ENCODE measurements at regions not wholly inside any gene's neighbourhood (a gene's known extent, or its start where the extent isn't known, plus 50 kb on each side); places are given as distances from the start of the nearest gene placed in this dataset.

- H3K36me3 Mint-ChIP-seq = no peaks in the 10 kb centered on the region
- no peak overlapping the region for H3K4me3 Mint-ChIP-seq
- no peaks in the 10 kb centered on the region for H3K27me3 Mint-ChIP-seq
- H3K27ac Mint-ChIP-seq = no peak overlapping the region
- H3K9me3 Mint-ChIP-seq = peaks cover 2% of the 10 kb centered on the region
- no peak for DNase-seq
- H3K4me1 Mint-ChIP-seq = no peaks in the 10 kb centered on the region
These were observed 981.4 kb upstream of the WWC1 start for GRCh38 chr5:167309941-167310517.

DNA sequence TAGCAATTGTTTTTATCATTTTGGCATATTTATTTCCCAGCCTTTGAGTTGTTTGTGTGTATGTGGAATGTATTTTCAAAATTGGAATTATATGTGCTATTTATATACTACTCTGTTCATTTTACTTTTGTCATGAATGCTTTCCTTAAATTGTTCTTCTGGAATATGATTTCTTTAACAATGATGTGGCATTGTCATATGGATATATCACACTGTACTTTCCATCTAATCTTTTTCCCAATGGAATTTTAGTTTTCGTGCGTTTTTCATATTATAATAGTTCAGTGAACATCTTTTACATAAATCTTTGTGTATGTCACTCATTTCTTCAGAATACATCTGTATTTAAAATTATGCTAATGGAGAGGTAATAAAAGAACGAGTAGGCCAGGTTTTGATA, 980.1 kb upstream of the WWC1 start:
- no peaks in the 10 kb centered on the region for H3K27me3 Mint-ChIP-seq
- DNase-seq = no peak
- H3K9me3 Mint-ChIP-seq = peaks cover 2% of the 10 kb centered on the region
- no peaks in the 10 kb centered on the region for H3K4me1 Mint-ChIP-seq
- H3K27ac Mint-ChIP-seq = no peak overlapping the region
- H3K4me3 Mint-ChIP-seq = no peak overlapping the region
- H3K36me3 Mint-ChIP-seq = no peaks in the 10 kb centered on the region

- no peak for DNase-seq
- H3K4me3 Mint-ChIP-seq = no peak overlapping the region
- H3K9me3 Mint-ChIP-seq = peaks cover 3% of the 10 kb centered on the region
- H3K27ac Mint-ChIP-seq = no peak overlapping the region
- no peaks in the 10 kb centered on the region for H3K27me3 Mint-ChIP-seq
- H3K36me3 Mint-ChIP-seq = no peaks in the 10 kb centered on the region
- H3K4me1 Mint-ChIP-seq = no peaks in the 10 kb centered on the region
These were observed 979.2 kb upstream of the WWC1 start for GRCh38 chr5:167312225-167312624.

DNA sequence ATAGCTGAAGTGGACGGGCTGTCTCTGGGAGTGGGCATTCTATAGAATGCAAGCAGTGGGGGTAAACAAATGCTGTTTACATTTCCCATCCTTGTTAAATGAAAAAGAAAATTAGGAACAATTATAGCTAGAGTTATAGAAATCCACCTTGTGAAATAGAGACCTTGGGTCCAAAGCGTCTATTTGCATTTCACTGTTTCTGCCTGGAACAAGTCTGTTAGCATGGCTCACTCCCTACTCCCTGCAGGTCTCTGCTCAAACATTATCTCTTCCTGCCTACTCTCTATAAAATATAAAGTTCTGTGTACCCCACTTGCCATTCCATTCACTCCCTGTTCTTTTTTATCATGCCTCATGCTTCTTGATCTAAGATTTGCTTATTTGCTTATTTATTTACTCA, 975.7 kb upstream of the WWC1 start:
- Mint-ChIP-seq H3K4me3 (no peak overlapping the region), H3K4me1 (no peaks in the 10 kb centered on the region), H3K9me3 (peaks cover 1% of the 10 kb centered on the region), H3K36me3 (no peaks in the 10 kb centered on the region), H3K27me3 (no peaks in the 10 kb centered on the region), H3K27ac (no peak overlapping the region)
- DNase-seq = no peak

DNA sequence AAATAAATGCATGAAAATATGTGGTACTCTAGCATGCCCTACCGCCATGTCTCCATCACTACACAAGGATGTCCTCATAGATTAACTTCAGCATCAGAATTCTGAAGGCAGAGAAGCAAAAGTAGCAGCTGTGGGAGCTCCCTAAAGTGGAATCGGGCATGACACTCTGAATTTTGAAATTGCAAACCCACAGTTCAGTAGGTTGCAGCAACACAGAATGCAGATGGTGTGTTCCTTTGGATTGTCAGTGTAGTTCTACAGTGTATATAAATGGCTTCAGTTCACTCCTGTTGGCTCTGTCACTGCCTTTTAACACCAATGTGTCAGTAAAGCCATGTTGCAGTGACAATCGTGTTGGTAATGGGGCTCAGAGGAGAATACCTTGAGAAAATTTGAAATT, 973.6 kb upstream of the WWC1 start:
- H3K9me3 Mint-ChIP-seq = peaks cover 1% of the 10 kb centered on the region
- no peaks in the 10 kb centered on the region for H3K27me3 Mint-ChIP-seq
- H3K4me1 Mint-ChIP-seq = no peaks in the 10 kb centered on the region
- no peak overlapping the region for H3K4me3 Mint-ChIP-seq
- H3K36me3 Mint-ChIP-seq = no peaks in the 10 kb centered on the region
- DNase-seq = no peak
- no peak overlapping the region for H3K27ac Mint-ChIP-seq

GRCh38 chr5:167319243-167319642, 972.2 kb upstream of the WWC1 start:
- H3K4me3 Mint-ChIP-seq = no peak overlapping the region
- no peaks in the 10 kb centered on the region for H3K27me3 Mint-ChIP-seq
- DNase-seq = no peak
- H3K36me3 Mint-ChIP-seq = no peaks in the 10 kb centered on the region
- peaks cover 1% of the 10 kb centered on the region for H3K9me3 Mint-ChIP-seq
- no peaks in the 10 kb centered on the region for H3K4me1 Mint-ChIP-seq
- H3K27ac Mint-ChIP-seq = no peak overlapping the region

GRCh38 chr5:167320019-167320418, 971.4 kb upstream of the WWC1 start:
- no peak overlapping the region for H3K27ac Mint-ChIP-seq
- no peak overlapping the region for H3K4me3 Mint-ChIP-seq
- no peaks in the 10 kb centered on the region for H3K36me3 Mint-ChIP-seq
- no peaks in the 10 kb centered on the region for H3K27me3 Mint-ChIP-seq
- H3K9me3 Mint-ChIP-seq = peaks cover 1% of the 10 kb centered on the region
- DNase-seq = no peak
- no peaks in the 10 kb centered on the region for H3K4me1 Mint-ChIP-seq

DNA sequence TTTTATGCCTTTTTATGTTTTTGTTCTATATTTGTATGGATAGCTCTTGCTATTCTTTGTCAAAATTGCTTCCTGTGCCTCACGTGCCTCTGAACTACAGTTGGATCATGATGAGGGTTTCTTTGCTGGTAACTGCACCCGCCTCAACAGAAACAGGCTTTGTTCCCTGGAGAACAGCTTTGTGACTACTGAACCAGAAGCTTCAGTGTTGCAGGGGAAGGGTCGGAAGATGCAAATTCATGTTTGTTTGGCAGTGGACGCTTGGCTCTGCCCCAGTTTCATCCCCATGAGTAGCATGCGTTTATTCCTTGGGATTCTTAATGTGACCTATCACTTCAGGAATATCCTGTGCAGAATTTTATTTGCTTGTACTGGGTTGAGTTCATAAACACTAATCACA, 959.1 kb upstream of the WWC1 start:
- H3K4me3 Mint-ChIP-seq = no peak overlapping the region
- DNase-seq = no peak
- no peak overlapping the region for H3K27ac Mint-ChIP-seq
- H3K9me3 Mint-ChIP-seq = peaks cover 3% of the 10 kb centered on the region
- H3K4me1 Mint-ChIP-seq = no peaks in the 10 kb centered on the region
- no peaks in the 10 kb centered on the region for H3K27me3 Mint-ChIP-seq
- no peaks in the 10 kb centered on the region for H3K36me3 Mint-ChIP-seq

DNA sequence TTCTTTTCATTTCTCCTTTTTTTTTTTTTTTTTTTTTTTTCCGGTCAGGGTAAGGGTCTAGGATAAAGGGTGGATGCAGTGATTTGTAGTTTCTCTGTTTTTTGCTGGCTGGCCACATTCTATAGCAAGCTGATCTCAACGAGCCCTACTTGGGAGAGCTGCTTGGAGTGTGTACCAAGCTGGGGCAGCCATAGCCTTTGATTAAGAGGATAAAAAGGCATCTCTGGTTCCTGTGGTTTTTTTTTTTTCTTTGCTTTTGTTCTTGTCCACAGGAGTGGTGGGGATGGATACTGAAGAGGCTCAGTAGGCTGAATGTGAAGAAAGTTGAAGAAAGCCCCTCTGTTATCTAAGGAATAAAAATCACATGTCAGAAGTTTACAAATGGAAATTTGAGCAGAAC, 955.3 kb upstream of the WWC1 start:
- no peaks in the 10 kb centered on the region for H3K36me3 Mint-ChIP-seq
- no peaks in the 10 kb centered on the region for H3K4me1 Mint-ChIP-seq
- DNase-seq = no peak
- H3K27me3 Mint-ChIP-seq = no peaks in the 10 kb centered on the region
- no peak overlapping the region for H3K4me3 Mint-ChIP-seq
- H3K9me3 Mint-ChIP-seq = peaks cover 7% of the 10 kb centered on the region
- no peak overlapping the region for H3K27ac Mint-ChIP-seq

DNA sequence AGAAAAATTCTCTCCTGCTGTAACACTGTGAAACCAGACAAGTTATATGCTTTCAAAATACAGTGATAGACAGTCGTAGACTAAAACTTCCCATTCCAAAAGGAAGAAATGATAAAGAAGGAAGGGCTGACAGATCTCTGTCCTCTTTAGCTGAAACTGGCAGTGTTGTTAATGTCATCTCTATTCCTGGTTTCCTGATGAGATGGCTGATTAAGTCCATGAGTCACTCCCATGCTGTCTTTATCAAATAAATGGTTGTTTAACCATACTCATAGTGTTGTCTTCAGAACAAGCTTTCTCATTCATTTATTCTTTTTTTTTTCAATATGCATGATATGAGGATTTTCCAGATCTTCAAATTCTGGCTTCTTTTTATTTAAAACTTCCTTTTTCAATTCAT, 952.2 kb upstream of the WWC1 start:
- no peak overlapping the region for H3K4me3 Mint-ChIP-seq
- no peak overlapping the region for H3K27ac Mint-ChIP-seq
- DNase-seq = no peak
- H3K4me1 Mint-ChIP-seq = no peaks in the 10 kb centered on the region
- no peaks in the 10 kb centered on the region for H3K27me3 Mint-ChIP-seq
- H3K36me3 Mint-ChIP-seq = no peaks in the 10 kb centered on the region
- peaks cover 8% of the 10 kb centered on the region for H3K9me3 Mint-ChIP-seq

- no peaks in the 10 kb centered on the region for H3K4me1 Mint-ChIP-seq
- no peak for DNase-seq
- no peaks in the 10 kb centered on the region for H3K9me3 Mint-ChIP-seq
- H3K4me3 Mint-ChIP-seq = no peak overlapping the region
- no peaks in the 10 kb centered on the region for H3K27me3 Mint-ChIP-seq
- no peaks in the 10 kb centered on the region for H3K36me3 Mint-ChIP-seq
- no peak overlapping the region for H3K27ac Mint-ChIP-seq
These were observed 945.0 kb upstream of the WWC1 start for GRCh38 chr5:167346461-167346860.

- Mint-ChIP-seq H3K36me3 (no peaks in the 10 kb centered on the region), H3K9me3 (no peaks in the 10 kb centered on the region), H3K4me3 (no peak overlapping the region), H3K27me3 (no peaks in the 10 kb centered on the region), H3K4me1 (no peaks in the 10 kb centered on the region), H3K27ac (no peak overlapping the region)
- no peak for DNase-seq
These were observed 943.1 kb upstream of the WWC1 start for GRCh38 chr5:167348251-167348926.

GRCh38 chr5:167348980-167349379, 942.5 kb upstream of the WWC1 start:
- H3K27me3 Mint-ChIP-seq = no peaks in the 10 kb centered on the region
- H3K4me1 Mint-ChIP-seq = no peaks in the 10 kb centered on the region
- H3K4me3 Mint-ChIP-seq = no peak overlapping the region
- H3K9me3 Mint-ChIP-seq = no peaks in the 10 kb centered on the region
- no peak for DNase-seq
- H3K27ac Mint-ChIP-seq = no peak overlapping the region
- H3K36me3 Mint-ChIP-seq = no peaks in the 10 kb centered on the region

DNA sequence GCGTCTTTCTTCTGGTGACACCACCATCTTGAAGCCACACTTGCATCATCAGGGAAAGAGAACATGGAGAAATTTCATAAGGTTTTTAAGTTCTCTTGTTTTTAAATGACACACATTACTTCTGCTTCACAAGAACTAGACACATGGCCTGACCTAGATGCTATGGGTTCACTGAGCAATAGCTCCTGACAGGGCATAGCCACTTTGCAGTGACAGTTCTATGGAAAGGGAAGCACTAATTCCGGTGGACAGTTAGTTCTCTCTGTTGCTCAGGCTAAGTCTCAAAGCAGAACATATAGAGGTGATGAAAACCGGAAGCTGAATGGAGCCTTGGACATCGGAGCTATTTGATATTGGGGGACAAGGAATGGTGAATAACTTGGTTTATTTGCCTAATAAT, 940.1 kb upstream of the WWC1 start:
- H3K27ac Mint-ChIP-seq = no peak overlapping the region
- no peaks in the 10 kb centered on the region for H3K36me3 Mint-ChIP-seq
- H3K4me1 Mint-ChIP-seq = no peaks in the 10 kb centered on the region
- H3K9me3 Mint-ChIP-seq = no peaks in the 10 kb centered on the region
- no peaks in the 10 kb centered on the region for H3K27me3 Mint-ChIP-seq
- no peak overlapping the region for H3K4me3 Mint-ChIP-seq
- DNase-seq = no peak

GRCh38 chr5:167352801-167353200, 938.6 kb upstream of the WWC1 start:
- no peak overlapping the region for H3K4me3 Mint-ChIP-seq
- no peaks in the 10 kb centered on the region for H3K27me3 Mint-ChIP-seq

DNA sequence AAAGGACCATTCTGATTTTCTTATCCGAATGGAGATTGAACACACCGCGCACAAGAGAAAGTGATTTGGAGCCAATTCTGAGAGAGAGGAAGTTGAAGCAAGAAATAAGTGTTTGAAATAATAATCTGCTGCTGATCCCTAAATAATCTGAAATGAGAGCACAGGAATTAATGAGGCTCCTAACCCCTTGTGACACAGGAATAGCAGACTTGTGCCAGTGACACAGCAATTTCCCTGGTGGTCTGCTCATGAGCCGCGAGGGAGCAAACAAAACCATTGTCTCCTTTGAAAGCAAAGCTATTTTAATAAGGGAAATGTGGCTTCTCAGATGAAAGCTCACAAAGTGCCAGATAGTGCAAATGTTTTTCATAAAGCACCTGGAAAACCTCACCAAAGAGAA, 936.1 kb upstream of the WWC1 start:
- Mint-ChIP-seq H3K27me3 (no peaks in the 10 kb centered on the region), H3K9me3 (no peaks in the 10 kb centered on the region), H3K27ac (no peak overlapping the region), H3K36me3 (no peaks in the 10 kb centered on the region), H3K4me1 (no peaks in the 10 kb centered on the region), H3K4me3 (no peak overlapping the region)
- DNase-seq = no peak

More at GRCh38 chr5:167352801-167353200, 938.6 kb upstream of the WWC1 start:
- no peak for DNase-seq
- H3K36me3 Mint-ChIP-seq = no peaks in the 10 kb centered on the region
- H3K27ac Mint-ChIP-seq = no peak overlapping the region
- no peaks in the 10 kb centered on the region for H3K4me1 Mint-ChIP-seq
- no peaks in the 10 kb centered on the region for H3K9me3 Mint-ChIP-seq

All from activated naive CD8-positive, alpha-beta T cell treated with anti-CD3 and anti-CD28 coated beads for 36 hours (primary cell).